GM19025 (cell line): ENCODE measurements at regions not wholly inside any gene's neighbourhood (a gene's known extent, or its start where the extent isn't known, plus 50 kb on each side); places are given as distances from the start of the nearest gene placed in this dataset.
A peak's percentile ranks its signal among the peaks of the same experiment; 100 is the strongest.

Experiments used
- ATAC-seq: cut with Tn5 transposase; IDR thresholded peaks from one replicate; pipeline ENCODE4 v1.9.1; 2021; ENCODE audit warnings: mild to moderate bottlenecking, low read depth, moderate library complexity; ENCODE audit not compliant: unreplicated experiment

DNA sequence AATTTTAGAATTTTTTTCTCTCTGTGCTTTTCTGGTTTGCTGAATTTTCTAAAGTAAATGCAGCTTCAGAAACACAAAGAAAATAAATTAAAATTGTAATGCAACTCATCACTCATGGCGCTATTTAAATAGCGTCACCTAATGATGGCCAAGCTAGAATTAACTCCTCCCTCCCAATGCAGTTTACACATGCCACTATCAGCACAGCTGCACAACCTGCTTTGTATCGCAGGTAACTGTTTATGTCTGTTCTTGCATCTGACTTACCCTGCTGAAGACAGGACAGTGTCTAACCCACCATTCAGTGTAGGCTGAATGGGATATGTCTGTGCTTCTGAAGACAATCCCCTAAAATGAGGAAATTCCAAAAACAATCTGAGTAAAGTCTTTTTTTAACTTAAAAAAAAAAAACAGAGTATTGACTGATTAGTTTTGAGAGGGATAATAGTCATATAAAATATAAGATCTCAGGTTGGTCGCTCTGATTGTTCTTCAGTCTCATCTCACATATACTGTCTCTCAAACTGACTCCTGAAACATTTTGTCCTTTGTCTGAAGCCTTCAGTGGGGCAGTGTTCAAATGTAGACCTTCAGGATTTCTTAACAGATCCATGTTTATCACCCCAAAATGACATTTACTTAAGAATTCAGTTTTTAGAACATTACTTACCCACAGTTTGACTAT lies 271.4 kb downstream of the ZEB2 start:
- no peak for ATAC-seq

DNA sequence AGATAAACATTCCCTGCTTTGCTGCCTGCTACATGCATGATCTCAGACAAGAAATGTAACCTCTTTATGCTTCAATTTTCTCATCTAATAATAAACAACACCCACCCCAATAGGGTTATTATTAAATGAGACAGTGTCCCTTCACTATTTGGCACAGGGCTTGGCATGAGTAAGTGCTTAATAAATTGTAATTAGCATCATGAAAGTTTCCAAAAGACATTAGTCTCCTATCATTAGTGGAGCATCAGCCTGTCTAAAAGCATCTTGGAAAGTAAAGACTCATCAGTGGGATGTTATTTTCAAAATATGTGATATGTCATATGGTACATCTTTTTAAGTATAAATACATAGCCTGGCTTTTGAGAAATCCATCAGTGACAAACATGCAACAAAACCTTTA lies 275.0 kb downstream of the ZEB2 start:
- no peak for ATAC-seq

DNA sequence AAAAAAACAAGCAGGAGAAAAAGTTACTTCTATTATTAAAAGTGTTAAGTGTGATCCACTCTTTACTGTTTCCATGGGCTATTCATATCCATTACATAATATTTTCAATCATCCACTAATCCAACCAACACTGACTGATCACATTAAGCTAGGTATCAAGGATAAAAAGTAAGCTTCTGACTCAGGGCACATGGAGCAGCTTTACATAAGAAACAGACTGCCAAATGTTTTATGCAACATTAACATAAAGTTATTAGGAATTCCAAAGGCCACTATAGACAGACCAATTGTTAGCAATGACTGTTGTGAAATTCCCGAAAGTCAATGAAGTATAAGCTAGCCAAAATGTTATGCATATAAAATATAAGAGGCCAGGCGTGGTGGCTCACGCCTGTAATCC lies 277.6 kb downstream of the ZEB2 start:
- no peak for ATAC-seq

DNA sequence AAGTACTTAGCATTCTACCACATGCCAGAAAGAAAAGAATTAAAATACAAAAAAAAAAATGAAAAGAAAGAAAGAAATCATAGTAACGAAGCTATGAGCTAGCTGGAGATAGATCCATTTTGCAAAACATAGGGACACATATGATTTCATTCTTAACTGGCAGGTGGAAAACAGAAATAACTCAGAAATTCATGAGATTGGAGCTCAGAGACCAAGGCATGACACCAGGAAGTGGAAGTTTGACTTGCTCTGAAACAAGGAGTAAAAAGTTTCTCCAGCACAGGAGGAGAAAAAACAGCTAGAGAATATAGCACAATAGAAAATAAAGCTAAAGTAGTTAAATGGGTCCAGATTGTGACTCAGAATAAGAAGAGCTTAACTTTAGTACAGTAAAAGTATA lies 278.1 kb downstream of the ZEB2 start:
- ATAC-seq, result no peak

DNA sequence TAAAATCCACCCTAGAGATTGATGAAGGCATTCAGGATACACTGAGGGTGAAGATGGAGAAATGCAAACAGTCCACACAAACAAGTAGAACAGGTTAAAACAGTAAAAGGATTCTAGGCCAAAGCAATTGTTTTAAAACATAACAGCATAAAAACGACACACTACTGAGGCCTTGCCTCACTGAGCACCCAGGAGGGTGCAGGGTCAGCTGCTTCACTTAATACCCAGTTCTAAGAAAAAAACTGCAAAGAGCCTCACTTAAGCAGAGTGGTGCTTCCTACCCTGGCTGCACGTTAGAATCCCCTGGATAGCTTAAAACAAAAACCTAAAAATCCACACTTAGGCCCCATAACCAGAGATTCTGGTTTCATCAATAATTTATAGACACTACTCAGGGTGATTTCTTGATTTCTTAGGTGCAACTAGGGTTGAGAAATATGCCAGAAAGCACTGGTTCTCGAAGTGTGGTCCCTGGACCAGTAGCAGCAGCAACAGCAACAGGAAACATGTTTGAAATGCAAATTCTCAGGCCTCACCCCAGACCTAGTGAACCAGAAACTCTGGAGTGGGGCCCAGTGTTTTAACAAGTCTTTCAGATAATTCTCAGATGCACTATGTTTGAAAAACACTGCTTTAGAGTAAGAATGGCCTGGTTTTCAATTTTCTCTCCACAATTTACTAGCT lies 279.1 kb downstream of the ZEB2 start:
- ATAC-seq, result peak; percentile 90

DNA sequence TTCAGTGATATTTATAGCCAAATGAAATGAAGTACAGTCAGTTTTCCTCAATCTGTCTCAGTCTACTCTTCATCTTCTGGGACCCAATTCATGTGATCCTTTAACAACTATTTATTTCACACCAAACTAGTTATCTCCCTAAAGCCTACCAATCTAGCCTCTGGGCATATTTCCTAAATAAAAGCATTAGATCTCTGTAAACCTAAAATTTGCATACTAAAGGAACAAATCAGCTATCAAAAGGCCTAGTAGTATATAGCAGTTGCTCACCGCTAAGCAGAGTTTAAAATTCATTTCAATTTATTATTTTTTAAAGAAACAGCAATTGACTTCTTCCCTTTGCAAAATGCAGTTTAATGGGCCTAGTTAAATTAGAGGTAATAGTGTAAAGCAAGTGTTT lies 280.2 kb downstream of the ZEB2 start:
- ATAC-seq, result no peak

DNA sequence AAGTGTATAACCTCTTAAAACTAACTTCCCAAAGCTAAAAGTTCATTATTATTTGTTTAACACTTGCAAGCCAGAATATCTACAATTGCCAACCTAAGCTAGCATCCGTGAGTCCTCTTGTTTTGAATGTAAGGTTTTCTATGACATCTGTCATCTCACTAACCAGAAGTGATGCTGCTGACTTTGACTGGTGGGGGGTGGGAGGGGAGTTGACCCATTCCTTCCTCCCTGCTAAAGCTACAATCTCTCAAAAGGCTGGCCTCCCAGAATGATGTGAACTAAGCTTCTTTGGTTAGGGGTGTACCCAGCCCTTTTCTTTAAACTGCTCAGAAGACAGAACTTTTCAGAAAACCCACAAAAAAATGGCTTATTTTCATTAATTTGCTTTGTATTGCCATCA lies 280.6 kb downstream of the ZEB2 start:
- ATAC-seq, result no peak

DNA sequence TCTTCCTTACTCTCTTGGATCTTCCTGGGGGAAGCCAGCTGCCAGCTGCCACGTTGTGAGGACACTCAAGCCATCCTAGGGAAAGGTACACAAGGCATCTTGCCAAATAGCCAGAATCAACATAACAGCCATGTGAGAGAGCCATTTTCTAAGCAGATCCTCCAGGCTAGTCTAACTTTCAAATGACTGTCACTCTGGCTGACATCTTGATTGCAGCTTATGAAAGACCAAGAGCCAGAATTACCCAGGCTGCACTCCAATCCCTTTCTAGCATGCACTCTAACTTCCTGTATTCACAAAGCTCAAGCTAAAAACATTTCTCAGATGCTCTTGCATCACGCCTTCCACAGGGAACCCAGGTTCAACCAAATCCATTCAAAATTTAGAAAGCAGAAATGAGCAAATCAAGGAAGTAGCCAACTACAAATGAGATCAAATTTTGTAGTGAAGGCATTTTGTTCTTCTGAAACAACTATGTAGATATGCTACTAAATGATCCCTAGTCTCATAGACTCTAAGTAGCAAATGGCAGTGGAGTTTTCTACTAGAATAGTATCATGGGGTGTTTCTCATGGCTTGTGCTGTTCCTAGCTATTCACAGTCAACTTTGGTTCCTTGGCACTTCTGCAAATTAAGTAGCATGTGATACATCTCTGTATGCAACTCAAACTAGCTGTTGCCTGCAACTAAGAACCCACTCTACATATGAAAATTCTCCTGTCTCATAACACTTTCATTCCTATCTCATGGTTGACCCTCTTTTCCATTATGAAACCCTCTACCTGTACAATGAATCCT lies 281.9 kb downstream of the ZEB2 start:
- no peak for ATAC-seq

DNA sequence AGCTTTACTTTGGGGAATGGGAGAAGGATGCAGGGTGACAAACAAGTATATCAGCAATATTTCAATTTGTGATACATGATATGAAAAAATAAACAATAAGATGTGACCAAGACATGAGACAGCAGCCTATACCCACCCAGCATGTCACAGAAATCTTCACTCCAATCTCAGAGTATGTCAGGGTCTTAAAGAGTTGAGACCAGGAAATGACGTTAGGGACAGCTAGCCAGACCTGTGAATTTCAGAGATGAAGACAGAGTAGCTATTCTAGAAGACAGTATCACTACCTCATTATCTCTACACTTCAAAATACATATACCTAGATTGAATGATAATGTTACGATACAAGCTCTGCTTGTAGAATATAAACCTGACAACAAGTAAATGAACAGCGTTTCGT lies 282.8 kb downstream of the ZEB2 start:
- no peak for ATAC-seq

DNA sequence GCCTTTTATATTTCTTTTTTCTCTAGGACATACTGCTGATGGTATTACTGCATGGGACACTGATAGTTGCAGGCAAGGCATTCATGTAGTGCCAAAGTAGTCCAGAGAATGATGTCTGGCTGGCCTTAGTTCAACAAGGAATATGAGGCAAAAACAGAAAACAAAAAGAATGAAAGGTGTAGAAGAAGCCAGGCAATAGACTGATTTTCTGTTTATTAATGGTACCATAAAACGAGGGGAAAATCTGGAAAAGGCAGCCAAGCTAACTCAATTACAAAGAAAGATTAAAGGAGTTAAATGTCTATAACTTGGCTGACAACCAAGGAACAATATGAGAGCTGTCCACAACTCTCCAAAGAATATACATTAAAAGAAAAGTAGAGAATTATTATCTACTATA lies 284.9 kb downstream of the ZEB2 start:
- ATAC-seq, result no peak

DNA sequence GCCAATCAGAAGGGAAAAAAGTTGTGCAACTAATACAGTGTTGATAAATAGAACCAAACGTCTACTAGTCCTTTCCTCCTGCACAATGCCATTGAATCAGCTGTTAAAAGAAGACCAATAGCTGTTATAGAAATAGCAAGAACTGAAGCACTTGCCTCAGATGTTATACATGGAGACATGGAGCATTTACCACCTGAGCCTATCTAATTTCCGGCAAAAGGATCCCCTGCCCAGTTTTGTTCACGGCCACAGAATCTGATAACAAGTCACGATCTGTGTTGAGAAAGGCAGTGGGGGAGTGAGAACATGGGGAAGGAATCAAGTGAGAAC lies 285.4 kb downstream of the ZEB2 start:
- no peak for ATAC-seq

DNA sequence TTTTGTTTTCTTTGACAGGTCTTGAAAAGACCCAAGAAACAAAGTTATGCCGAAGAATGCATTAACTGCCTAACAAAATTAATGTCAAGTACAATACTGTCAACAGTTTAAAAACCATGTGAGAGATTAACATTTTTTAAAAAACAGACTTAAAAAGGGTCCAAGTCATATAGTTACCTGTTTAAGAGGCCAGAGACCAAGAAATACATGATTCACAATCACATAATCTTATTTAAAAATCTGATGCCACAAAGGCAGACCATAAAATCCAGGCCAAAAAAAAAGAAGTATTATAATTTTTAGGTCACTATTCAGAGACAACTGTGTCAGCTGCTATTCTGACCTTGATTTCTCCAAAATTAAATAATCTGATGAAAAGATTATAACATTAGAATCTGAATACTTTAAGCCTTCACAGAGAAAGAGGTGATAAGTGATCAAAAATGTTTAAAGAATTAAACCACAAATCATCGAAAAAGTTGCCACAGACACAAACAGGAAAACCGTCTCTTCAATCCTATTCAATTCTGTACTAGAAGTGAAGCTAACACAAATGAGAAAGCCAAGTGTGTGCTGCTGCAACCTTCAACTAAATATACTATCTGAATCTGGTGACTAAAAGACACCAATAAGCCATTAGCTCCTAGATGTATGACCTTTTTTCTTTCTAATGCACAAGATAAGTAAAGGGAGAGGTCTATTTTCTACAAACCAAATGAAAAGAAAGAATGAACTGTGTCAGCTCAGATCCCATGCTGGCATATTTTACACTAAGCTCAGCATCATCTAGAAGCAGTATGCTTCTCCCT lies 286.0 kb downstream of the ZEB2 start:
- no peak for ATAC-seq

DNA sequence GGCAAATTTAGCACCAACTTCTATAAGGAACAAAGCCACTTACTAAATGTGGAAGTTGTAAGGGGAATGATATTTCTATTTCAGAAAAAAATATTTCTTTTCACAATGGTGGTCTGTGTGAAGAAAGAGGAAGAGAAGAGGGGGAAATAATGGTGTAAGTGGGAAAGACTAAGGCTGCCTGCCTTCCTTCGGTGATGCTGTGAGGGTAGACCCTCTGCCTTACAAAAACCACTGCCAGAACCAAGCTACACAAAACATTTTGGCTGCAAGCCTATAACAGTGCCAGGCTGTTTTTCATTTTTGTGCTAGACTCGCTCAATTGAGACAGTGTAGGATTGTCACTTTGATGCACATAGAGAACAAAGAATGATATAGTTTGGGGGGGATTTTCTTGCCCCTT lies 286.6 kb downstream of the ZEB2 start:
- ATAC-seq, result no peak

DNA sequence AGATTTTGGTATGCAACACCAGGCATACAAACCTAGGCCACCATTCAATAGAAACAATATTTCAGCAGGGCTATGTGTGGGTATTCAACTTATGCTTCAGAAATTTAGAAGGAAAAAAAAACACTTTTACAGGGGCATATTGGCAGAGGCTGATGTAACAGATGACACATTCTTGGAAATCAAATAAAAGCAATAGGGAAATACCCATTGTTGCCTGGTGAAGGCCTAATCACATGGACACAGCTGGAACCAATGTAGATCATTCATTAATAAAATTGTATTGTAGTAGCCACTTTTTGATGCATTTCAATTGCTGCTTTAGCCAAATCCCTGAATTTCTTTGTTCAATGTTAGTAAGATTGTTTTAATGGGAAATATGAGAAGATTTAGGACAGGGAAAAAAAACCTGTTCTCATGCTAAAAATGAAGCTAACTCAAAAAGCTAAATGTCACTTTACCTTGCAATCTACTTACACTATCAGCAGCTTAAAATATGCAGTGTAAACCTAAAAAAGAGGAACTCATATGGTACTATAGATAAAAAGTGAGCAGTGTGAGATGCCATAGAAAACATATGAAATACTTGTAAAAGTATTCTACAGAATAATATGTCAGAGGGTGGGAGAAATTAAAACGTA lies 289.4 kb downstream of the ZEB2 start:
- ATAC-seq, result no peak

DNA sequence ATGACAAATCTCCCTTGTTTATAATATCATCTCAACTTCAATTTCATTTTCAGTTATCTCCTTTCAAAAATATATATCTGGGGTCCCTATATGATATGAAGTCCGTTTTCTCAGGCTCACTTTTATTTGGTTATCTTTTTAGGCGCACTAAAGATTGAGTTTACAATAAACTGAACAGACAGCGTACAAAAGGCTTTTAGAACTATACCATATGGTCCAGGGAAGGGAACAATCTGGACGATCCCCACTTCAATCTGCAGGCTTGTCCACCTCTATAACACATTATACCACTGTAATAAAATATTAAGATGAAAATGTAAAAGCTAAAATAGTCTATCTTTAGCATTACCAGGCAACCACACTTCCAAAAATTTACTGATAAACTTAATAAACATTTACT lies 289.9 kb downstream of the ZEB2 start:
- ATAC-seq, result no peak

DNA sequence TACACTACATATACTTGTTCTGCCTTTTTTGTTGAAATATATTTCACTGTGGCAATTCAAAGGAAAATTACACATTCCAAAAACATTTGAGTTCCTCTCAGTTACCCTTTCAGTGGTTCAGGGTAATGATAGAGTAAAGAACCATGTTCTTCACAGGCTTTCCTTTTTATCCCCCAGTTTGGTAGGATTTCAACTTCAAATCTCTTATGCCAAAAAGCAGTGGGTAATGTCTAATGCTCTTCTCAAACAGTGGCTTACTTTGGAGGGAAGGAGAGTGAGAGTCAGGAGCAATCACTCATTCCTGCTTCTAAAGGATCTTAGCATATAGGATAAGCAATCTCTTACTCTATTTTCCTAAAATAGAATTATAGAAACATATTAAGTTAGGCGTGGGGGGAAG lies 290.6 kb downstream of the ZEB2 start:
- no peak for ATAC-seq

DNA sequence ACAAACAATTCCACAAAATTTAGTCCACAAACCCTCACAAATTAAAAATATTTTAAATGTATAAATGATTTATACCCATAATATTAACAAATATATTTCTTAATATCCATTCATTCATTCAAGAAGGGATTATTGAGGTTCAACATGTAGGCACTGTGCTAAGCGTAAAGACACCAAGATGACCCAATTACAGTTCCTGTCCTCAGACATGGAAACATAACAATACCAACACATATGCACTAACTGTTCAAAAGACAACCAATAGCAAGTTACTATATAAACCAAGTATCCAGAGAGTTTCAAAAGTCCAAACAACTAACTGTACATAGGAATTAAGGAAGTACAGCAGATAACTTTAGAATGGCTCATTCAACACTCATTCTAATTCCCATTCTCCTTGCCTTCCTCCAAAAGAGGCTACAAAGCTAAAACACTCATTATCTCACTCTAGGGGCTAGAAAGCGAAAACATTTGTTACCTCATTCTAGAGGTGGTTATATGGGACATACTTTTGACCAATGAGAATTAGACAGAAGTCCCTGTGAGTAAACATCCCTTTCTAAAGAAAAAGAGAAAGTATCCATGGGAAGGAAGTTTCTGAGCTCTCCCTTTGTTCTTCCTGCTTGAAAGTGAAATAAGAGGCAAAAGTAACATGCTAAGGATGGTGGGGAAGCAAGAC lies 292.4 kb downstream of the ZEB2 start:
- ATAC-seq, result no peak

DNA sequence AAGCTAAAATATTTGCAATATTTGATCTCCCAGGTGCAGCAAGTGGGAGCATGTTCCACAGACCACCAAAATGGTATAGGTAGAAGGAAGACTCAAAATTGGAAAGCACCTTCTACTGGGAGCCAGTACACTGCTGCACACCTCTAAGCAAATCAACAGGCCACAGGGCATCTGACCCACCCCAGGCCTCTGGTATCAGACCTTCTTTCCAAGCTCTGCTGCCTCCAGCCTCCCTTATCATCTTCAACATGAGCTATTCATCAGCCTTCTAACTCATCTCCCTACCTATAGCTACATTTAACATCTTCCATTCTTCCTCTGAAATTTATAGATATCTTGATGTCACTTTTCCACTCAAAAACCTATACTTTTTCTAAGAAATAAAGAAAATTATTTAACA lies 294.8 kb downstream of the ZEB2 start:
- ATAC-seq, result no peak

DNA sequence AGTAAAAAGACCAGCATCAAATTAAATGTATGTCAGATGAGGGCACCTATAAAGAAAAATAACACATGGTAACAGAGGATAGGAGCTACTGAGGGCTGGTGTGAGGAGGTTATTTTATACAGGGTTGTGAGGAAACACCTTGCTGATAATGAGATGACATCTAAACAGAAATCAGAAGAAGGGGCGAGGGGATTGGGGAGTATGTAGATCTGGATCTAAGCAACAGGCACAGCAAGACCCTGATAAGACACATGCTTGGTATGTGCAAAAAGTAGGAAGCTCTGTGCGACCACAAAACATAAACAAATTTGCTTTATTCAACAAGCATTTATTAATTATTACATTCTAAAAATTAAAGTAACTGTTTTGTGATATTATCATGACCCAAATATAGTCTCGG lies 295.4 kb downstream of the ZEB2 start:
- ATAC-seq, result no peak

DNA sequence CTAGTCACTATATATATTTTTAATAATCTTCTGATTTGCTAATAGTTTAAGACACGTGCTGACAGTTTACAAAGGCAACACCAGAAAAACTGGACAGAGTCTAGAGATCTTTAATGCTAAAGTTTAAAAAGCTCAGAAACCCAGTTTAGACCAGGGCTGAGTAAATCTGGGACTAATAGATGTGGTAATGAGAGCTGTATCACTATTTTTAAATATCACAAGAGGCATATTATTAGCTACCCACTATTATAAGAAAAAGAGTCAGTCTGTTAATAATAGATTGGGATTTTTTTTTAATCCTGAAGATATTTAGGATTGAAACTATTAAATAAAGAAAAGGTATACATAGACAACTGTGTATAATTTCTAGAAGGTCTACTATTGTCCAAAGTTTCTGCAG lies 299.9 kb downstream of the ZEB2 start:
- ATAC-seq, result no peak
